ENCODE measurements at regions not wholly inside any gene's neighbourhood (a gene's known extent, or its start where the extent isn't known, plus 50 kb on each side); places are given as distances from the start of the nearest gene placed in this dataset.

DNA sequence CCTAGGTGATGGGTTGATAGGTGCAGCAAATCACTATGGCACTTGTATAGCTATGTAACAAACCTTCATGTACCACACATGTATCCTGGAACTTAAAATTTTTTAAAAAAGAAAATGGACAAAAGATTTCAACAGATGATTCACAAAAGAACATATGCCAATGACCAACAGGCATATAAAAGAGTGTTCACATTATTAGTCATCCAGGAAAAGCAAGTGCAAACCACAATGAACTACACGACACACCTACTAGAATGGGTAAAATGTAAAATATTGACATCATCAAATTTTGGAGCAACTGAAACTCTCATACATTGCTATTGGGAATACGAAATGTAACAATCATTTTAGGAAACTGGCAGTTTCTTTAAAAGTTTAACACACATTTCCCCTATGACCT, 109.9 kb downstream of the YIPF5 start:
- Histone ChIP-seq H3K4me3 (no peak overlapping the region), H3K27me3 (no peaks in the 10 kb centered on the region), H3K27ac (replicated peaks in 1 of 4) (no peak overlapping the region), H3K9me3 (peaks cover 0 to 13% (median 8%) of the 10 kb centered on the region in 4 donors), H3K36me3 (no peaks in the 10 kb centered on the region), H3K4me1 (no peaks in the 10 kb centered on the region)
- intact Hi-C loops (cut with DNase I): no loop called here
- no peak for TF ChIP-seq POLR2AphosphoS5 (IDR thresholded peaks at IDR 0.05)
- WGBS: 92% methylated on average over 2 of the region's 2 CpGs
- DNase-seq (ENCODE audit: extremely low spot score): no peak

- TF ChIP-seq EP300 (IDR thresholded peaks at IDR 0.05): no peak
- intact Hi-C loops (cut with DNase I): no loop called here
- Histone ChIP-seq H3K9me3 (peaks cover 0 to 5% (median 0%) of the 10 kb centered on the region in 4 donors), H3K27me3 (no peaks in the 10 kb centered on the region), H3K27ac (replicated peaks in 1 of 4) (no peak overlapping the region), H3K4me1 (no peaks in the 10 kb centered on the region), H3K4me3 (no peak overlapping the region), H3K36me3 (no peaks in the 10 kb centered on the region)
- no peak for DNase-seq (ENCODE audit: extremely low spot score)
- 100% methylated on average over 2 of the region's 2 CpGs for whole genome bisulfite sequencing
Measured at GRCh38 chr5:144065786-144066185, 104.7 kb downstream of the YIPF5 start.

GRCh38 chr5:144072518-144072927, 97.9 kb downstream of the YIPF5 start:
- Histone ChIP-seq H3K27ac (replicated peaks in 1 of 4) (no peak overlapping the region), H3K36me3 (no peaks in the 10 kb centered on the region), H3K9me3 (peaks cover 0 to 4% (median 2%) of the 10 kb centered on the region in 4 donors), H3K4me1 (no peaks in the 10 kb centered on the region), H3K27me3 (no peaks in the 10 kb centered on the region), H3K4me3 (no peak overlapping the region)
- TF ChIP-seq, protein P1, sequence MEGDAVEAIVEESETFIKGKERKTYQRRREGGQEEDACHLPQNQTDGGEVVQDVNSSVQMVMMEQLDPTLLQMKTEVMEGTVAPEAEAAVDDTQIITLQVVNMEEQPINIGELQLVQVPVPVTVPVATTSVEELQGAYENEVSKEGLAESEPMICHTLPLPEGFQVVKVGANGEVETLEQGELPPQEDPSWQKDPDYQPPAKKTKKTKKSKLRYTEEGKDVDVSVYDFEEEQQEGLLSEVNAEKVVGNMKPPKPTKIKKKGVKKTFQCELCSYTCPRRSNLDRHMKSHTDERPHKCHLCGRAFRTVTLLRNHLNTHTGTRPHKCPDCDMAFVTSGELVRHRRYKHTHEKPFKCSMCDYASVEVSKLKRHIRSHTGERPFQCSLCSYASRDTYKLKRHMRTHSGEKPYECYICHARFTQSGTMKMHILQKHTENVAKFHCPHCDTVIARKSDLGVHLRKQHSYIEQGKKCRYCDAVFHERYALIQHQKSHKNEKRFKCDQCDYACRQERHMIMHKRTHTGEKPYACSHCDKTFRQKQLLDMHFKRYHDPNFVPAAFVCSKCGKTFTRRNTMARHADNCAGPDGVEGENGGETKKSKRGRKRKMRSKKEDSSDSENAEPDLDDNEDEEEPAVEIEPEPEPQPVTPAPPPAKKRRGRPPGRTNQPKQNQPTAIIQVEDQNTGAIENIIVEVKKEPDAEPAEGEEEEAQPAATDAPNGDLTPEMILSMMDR (IDR thresholded peaks at IDR 0.05): no peak
- no peak for TF ChIP-seq POLR2A (IDR thresholded peaks at IDR 0.05; ENCODE audit: low read depth)
- TF ChIP-seq POLR2AphosphoS5 (IDR thresholded peaks at IDR 0.05): no peak
- TF ChIP-seq EP300 (IDR thresholded peaks at IDR 0.05): no peak
- intact Hi-C loops (cut with DNase I): no loop called here
- no peak for DNase-seq (ENCODE audit: extremely low spot score)

DNA sequence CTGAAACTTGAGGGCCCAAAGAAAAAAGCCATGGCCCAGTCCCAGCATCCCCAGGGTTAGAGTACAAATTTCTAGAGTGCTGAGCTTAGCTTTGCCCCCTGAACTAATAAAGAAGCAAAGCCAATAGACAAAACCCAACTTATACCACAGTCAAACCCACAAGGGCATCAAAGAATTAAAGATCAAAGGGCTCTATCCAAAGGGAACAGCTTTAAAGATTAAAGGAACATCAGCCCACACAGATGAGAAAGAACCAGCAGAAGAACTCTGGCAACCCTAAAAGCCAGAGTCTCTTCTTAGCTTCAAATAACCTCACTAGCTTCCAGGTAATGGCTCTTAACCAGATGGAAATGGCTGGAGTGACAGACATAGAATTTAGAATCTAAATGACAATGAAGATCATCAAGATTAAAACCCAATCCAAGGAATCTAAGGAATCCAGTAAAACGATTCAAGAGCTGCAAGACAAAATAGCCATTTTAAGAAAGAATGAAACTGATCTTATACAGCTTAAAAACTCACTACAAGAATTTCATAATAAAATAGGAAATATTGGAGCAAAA, 93.9 kb downstream of the YIPF5 start:
- TF ChIP-seq EP300 (IDR thresholded peaks at IDR 0.05) (no peak), POLR2A (IDR thresholded peaks at IDR 0.05; ENCODE audit: low read depth) (no peak), POLR2AphosphoS5 (IDR thresholded peaks at IDR 0.05) (no peak)
- TF ChIP-seq, protein P1 (IDR thresholded peaks at IDR 0.05): no peak
- WGBS: 55% methylated on average over 1 of the region's 1 CpG
- H3K4me3 ChIP-seq: no peak overlapping the region
- no peak overlapping the region for H3K27ac ChIP-seq (replicated peaks in 1 of 4)
- H3K27me3 ChIP-seq: no peaks in the 10 kb centered on the region
- intact Hi-C loops (cut with DNase I): no loop called here
- no peak for DNase-seq (ENCODE audit: extremely low spot score)
- no peaks in the 10 kb centered on the region for H3K36me3 ChIP-seq
- H3K9me3 ChIP-seq: peaks cover 0 to 12% (median 9%) of the 10 kb centered on the region in 4 donors
- no peaks in the 10 kb centered on the region for H3K4me1 ChIP-seq

DNA sequence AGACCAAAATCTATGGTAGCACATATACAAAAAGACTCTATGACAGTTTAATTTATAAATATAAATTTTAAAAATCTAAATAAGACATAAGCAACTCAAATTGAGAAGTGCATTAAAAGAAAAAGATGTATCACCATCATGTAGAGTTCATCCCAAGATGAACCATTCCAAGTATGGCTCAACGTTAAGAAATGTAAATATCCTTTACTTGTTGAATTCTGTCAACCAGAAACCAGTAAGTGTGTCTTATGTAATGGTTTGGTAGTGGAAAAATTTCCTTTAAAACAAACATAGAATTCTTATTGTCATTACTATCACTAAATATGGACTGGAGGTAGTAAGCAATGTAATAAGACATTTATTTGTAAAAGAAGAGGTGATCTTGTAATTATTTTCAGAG, 87.3 kb downstream of the YIPF5 start:
- DNase-seq (ENCODE audit: extremely low spot score): no peak
- no peaks in the 10 kb centered on the region for H3K36me3 ChIP-seq
- TF ChIP-seq EP300 (IDR thresholded peaks at IDR 0.05) (no peak), POLR2AphosphoS5 (IDR thresholded peaks at IDR 0.05) (no peak), POLR2A (IDR thresholded peaks at IDR 0.05; ENCODE audit: low read depth) (no peak)
- TF ChIP-seq, protein P1 (IDR thresholded peaks at IDR 0.05): no peak
- H3K9me3 ChIP-seq: peaks cover 0 to 18% (median 0%) of the 10 kb centered on the region in 4 donors
- 86% methylated on average over 1 of the region's 1 CpG for WGBS
- H3K27ac ChIP-seq (replicated peaks in 1 of 4): no peak overlapping the region
- H3K4me3 ChIP-seq: no peak overlapping the region
- intact Hi-C loops (cut with DNase I): no loop called here
- H3K4me1 ChIP-seq: no peaks in the 10 kb centered on the region
- no peaks in the 10 kb centered on the region for H3K27me3 ChIP-seq

- no peak overlapping the region for H3K4me3 ChIP-seq
- WGBS: 84% methylated on average over 2 of the region's 2 CpGs
- H3K9me3 ChIP-seq: peaks cover 0 to 18% (median 0%) of the 10 kb centered on the region in 4 donors
- no peaks in the 10 kb centered on the region for H3K27me3 ChIP-seq
- peaks cover 4 to 15% (median 14%) of the 10 kb centered on the region in 4 donors for H3K4me1 ChIP-seq
- TF ChIP-seq POLR2AphosphoS5 (IDR thresholded peaks at IDR 0.05) (no peak), POLR2A (IDR thresholded peaks at IDR 0.05; ENCODE audit: low read depth) (no peak), EP300 (IDR thresholded peaks at IDR 0.05) (no peak)
- TF ChIP-seq, protein P1 (IDR thresholded peaks at IDR 0.05): no peak
- intact Hi-C loops (cut with DNase I): no loop called here
- H3K27ac ChIP-seq (replicated peaks in 1 of 4): no peak overlapping the region
- DNase-seq (ENCODE audit: extremely low spot score): no peak
- no peaks in the 10 kb centered on the region for H3K36me3 ChIP-seq
Measured at GRCh38 chr5:144084971-144085370, 85.5 kb downstream of the YIPF5 start.
